ENCODE measurements at regions not wholly inside any gene's neighbourhood (a gene's known extent, or its start where the extent isn't known, plus 50 kb on each side); places are given as distances from the start of the nearest gene placed in this dataset.

GRCh38 chr2:147711031-147711430 is 133.8 kb upstream of the ACVR2A start:
- no peak for DNase-seq (ENCODE audit: low read depth in 2 of 2)

DNA sequence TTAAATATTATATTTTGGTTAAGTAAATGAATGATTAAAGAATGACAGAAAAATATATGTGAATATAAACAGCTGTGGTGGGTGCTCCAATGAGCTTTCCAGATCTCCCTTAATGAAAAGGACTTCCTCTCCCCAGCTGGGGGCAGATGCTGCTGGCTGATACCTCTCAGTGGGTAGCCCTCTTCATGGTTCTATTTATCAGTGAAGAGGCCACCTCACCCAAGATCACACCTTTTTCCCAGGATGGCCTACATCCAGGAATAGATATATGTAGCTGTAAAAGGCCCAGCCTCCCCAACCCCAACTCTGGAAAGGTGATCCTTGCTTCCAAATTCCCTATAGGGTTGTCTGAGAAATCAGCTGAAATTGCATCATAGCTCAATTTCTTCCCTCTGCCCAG is 135.2 kb upstream of the ACVR2A start:
- DNase-seq (ENCODE audit: low read depth in 2 of 2), result no peak

DNA sequence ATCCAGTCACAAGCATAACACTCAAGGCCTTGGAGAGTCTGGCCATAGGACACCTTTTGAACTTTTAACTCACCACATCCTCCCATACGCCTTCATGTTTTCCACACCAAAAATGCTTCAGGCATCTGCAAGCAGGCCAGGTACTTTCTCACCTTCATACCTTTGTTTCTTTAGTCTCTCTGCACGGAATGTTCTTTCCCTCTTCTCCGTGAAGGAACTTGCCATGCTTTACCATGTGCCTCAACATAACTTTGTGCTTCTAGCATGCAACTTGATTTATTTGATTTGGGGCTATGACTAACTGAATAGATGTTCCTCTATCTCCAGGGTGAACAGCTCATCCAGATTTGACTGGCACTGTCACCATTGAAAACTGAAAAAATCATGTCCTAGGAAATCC is 141.7 kb upstream of the ACVR2A start:
- no peak for DNase-seq (ENCODE audit: low read depth in 2 of 2)

- no peak for DNase-seq (ENCODE audit: low read depth in 2 of 2)
Observed at GRCh38 chr2:147698166-147698565, 146.7 kb upstream of the ACVR2A start.

DNA sequence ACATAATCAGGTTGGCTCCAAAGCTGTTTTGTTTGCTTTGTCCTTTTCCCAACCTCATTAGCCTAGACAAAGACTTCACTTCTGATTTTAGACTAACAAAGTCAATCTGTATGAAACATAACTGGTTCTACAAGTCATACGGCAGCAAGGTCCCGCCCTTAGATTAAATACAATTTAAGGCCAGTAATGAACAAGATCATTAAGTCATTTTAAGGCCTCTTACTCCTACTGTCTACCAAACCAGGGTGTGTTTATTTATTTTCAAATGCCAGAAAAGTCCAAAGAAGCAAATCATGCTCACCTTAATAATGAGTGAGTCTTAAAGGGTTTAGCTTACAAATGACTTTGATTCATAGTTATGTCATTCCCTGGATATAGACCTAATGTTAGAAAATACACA is 148.4 kb upstream of the ACVR2A start:
- DNase-seq (ENCODE audit: low read depth in 2 of 2), result no peak

GRCh38 chr2:147689220-147689909 is 155.5 kb upstream of the ACVR2A start:
- no peak for DNase-seq (ENCODE audit: low read depth in 2 of 2)

DNA sequence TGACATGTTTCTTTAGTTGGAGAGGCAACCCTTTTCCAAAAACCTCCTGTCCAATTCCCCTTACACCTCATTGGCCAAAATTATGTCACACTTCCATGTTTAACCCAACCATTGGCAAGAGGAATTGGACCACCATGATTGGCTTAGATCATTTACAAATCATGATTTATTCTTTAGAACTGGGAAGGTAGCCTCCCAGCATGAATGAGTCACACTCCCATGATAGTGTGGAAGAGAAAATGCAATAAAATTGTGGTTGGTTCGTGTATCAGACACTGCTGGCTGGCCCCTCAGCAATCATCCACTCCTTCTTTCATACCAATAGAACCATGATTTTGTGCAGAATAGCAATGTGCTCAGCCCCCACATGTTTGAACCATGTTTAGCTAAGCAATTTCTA is 156.6 kb upstream of the ACVR2A start:
- DNase-seq (ENCODE audit: low read depth in 2 of 2), result no peak

DNA sequence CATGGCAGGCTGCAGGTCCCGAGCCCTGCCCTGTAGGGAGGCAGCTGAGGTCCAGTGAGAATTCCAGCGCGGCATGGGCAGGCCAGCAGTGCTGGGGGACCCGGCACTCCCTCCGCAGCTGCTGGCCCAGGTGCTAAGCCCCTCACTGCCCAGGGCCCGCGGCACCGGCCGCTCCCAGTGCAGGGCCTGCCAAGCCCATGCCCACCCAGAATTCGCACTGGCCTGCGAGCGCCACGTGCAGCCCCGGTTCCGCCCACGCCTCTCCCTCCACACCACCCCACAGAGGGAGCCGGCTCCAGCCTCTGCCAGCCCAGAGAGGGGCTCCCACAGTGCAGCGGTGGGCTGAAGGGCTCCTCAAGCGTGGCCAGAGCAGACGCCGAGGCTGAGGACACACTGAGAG is 158.5 kb upstream of the ACVR2A start:
- no peak for DNase-seq (ENCODE audit: low read depth in 2 of 2)

GRCh38 chr2:147684903-147685302 is 159.9 kb upstream of the ACVR2A start:
- no peak for DNase-seq (ENCODE audit: low read depth in 2 of 2)

DNA sequence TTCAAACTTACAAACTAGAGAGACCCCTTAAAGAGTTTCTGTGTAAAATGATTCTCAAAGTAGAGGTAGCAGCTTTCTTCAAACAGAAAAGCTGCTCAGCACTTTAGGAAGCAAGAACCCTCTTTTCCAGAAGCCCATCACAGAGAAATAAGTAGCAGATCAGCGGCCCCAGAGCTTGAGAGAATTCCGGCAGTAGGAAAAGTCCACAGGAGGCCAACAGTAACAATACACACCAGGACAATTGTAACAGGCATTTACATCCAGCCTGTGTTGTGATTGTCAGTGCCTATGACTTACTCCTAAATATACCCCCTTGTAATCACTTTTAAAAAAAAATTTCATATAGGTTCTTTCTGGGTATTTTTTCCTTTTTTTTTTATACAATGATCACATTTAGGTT is 161.4 kb upstream of the ACVR2A start:
- DNase-seq (ENCODE audit: low read depth in 2 of 2), result no peak

DNA sequence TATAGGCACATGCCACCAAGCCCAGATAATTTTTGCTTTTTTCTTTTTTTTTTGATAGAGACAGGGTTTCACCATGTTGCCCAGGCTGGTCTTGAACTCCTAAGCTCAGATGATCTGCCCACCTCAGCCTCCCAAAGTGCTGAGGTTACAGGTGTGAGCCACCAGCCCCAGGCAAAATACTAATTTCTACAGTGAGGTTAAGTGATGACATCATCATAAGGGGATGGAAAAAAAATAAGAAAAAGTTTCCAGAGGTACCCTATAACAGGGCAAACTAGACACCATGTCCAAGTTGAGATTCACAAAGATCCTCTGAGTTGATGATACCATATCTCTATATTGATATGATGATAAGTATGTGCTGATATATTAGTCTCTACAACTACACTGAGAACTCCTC is 163.7 kb upstream of the ACVR2A start:
- DNase-seq (ENCODE audit: low read depth in 2 of 2), result no peak

DNA sequence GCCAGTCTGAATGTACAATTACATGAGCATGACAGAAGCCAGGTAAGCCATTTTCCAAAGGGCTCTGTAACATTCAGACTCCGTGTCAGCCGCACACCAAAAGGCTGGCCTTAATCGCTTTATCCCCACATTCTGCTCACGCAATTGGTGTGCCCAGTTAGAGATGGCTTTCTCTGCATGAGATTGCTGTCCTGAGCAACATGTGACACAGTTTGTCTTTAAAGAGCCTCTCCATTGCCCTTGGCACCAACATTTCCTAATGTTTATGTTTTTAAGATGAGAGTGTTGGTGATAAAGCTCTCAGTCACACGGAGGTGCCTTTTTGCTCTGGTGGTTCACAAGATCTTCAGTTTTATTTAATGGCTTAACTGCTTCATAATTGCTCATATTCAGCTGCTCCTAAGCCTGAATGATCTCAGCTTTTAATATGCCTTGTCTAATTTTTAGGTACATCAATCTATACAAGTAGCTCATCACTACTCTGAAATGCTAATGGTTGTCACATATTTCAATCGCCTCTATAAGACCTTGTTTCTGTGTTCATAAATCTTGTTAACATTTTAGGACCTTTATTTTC is 164.8 kb upstream of the ACVR2A start:
- DNase-seq (ENCODE audit: low read depth in 2 of 2), result no peak

DNA sequence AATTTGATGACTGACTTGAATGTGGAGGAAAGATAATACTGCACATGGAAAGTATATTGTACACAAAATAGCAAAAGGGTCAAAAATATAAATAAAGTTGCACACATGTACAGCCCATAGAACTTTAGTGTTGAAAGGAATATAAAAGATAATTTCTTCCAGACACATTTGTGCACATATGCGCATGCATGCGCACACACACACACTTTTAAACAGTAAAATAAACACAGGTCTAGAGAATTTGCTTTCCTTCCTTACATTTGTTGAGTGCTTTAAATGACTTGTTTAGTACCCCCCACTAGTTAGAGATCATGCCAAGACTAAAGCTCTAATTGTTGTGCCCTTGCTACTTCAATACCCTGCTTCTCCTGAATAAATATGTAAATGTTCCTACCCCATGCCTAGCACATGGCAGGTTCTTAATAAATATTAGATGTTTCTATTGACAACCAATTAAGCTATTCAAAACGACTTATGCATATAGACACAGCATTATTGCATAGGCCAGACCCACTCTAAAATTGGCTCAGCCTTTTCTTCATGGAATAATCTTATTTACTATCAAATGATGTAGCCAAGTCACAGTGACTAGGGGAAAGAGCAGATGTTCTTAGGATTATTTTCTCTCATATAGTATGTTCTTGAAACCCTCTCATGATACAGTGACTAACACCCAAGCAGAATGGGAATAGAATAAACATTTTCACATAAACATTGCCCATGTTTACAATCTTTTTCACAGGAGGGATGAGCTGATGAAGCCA is 165.5 kb upstream of the ACVR2A start:
- no peak for DNase-seq (ENCODE audit: low read depth in 2 of 2)

DNA sequence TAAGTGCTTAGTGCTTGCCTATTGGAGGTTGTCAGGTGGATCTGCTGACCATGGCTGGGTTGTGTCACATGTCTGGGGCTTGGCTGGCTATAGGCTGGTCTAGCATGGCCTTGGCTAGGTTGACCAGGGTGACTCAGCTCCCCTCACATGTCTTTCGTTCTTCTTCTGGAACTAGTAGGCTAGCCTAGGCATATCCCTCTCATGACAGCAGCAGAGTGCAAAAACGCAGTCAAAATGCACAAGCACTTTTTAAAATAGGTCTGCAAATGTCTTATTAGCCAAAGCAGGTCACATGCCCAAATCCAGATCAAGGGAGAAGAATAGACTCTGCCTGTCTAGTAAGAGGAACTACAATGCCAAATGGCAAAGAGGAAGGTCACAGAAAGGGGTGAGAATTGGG is 179.7 kb upstream of the ACVR2A start:
- no peak for DNase-seq (ENCODE audit: low read depth in 2 of 2)

DNA sequence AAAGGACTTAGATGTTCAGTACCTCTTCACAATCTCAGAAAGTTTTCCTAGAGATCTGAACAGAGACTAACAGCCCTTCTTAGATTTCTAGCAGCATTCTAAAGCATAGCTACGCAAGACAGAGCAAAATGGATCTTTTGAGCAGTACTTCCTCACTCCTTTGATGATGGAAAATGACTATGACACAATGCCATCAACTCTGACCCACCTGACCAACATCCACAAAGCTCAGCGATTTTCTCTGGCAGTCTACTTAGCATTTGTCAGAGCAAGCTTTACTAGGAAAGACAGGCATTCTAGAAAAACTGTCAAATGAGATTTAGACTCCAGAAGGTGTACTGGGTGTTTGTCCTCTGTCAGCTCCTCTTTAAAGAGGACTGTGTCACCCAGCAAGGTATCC is 180.9 kb upstream of the ACVR2A start:
- no peak for DNase-seq (ENCODE audit: low read depth in 2 of 2)

DNA sequence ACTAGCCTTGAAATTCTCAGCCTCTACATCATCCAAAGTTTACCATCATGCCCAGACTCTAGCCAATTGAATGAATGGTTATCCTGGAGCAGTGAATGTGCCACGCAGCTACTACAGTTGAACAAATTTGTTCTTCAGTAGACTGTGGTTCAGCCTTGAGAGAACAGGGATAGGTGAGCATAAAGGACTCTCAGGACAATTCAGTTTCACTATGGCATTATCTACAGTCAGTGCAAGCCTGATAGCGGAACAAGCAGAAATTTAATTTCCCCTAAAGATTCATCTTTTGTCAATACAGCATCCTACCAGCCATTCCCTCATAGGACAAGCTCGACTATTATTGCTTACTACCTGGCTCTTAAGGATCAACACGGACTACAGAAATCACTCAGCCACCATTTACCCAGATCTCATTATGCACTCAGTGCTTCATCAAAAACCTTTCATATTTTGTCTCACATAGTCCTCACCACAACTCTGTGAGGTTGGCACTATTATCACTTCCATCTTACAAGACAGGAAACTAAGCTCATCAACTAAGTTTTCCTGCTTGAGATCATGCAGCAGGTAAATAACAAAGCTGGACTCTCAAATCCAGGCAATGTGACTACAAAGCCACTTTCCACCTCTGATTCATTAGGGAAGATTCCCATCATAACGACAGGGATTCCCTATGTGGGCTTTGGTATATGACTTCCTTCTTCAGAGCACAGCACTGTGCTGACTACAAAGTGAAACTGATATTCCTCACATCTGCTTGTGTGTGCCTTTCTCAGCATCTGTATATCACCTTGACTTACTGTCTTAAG is 181.5 kb upstream of the ACVR2A start:
- no peak for DNase-seq (ENCODE audit: low read depth in 2 of 2)

GRCh38 chr2:147662221-147662620 is 182.6 kb upstream of the ACVR2A start:
- no peak for DNase-seq (ENCODE audit: low read depth in 2 of 2)

DNA sequence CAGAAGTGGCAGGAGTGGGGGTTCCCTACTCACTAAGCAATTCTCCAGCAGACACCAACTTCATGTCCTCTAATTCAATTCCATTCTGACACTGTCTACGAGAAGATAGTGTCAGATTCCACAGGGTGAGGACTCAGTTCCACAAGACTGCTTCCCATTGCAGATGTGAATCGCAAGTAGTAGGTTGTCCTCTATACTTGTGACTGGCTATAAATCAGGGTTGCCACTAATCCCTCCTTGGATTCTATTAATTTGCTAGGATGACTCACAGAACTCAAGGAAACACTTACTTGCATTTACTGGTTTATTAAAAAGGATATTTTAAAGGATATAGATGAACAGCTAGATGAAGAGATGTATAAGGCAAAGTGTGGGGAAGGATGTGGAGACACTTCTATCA is 184.1 kb upstream of the ACVR2A start:
- no peak for DNase-seq (ENCODE audit: low read depth in 2 of 2)

GRCh38 chr2:147659051-147659450 is 185.8 kb upstream of the ACVR2A start:
- no peak for DNase-seq (ENCODE audit: low read depth in 2 of 2)

- DNase-seq (ENCODE audit: low read depth in 2 of 2), result no peak
Observed at GRCh38 chr2:147657086-147658000, 187.5 kb upstream of the ACVR2A start.

DNA sequence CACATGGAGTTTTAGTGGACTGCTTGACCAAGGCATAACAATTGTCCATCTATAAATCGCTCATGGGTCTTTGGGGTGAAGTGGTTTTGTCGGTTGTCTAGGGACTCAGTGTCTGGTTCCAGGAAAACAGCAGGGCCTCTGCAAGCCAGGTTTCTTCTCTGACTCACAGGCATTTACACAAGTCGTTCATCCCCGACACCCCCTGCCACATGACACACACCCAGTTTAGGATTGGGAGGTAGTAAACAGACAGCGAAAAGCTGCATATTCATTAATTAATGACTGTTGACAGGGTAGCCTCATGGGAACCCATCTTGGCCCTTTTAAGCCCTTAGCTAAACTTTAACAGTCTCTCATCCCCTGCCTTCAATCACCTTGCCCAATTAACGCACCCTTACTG is 194.8 kb upstream of the ACVR2A start:
- DNase-seq (ENCODE audit: low read depth in 2 of 2), result no peak
